Smooth muscle cell (in vitro differentiated cells): ENCODE measurements at regions not wholly inside any gene's neighbourhood (a gene's known extent, or its start where the extent isn't known, plus 50 kb on each side); places are given as distances from the start of the nearest gene placed in this dataset.

Experiments used
- DNase-seq: peaks from one replicate; lab custom pipeline; 2025; ENCODE audit not compliant: unreplicated experiment; lab: John Stamatoyannopoulos, UW
- H2AFZ ChIP-seq: fragments of 200-600 bp; sonication (generic); 2 replicates; pipeline ENCODE4 v1.6.0; 2016; ENCODE audit warnings: antibody characterized with exemption, low read depth, mild to moderate bottlenecking
- H3F3A ChIP-seq: fragments of 200-600 bp; sonication (generic); 2 replicates; pipeline ENCODE4 v1.6.0; 2017; ENCODE audit warnings: antibody characterized with exemption, low read depth
- H3K27ac ChIP-seq: fragments of 200-600 bp; sonication (generic); 2 replicates; pipeline ENCODE4 v1.5.1; 2016; ENCODE audit warnings: low read depth, mild to moderate bottlenecking
- H3K27me3 ChIP-seq: fragments of 200-600 bp; sonication (generic); 2 replicates; pipeline ENCODE4 v1.6.1; 2016; ENCODE audit warnings: low read depth, mild to moderate bottlenecking
- H3K36me3 ChIP-seq: fragments of 200-600 bp; sonication (generic); 2 replicates; pipeline ENCODE4 v1.5.1; 2016; ENCODE audit warnings: low read depth
- H3K4me1 ChIP-seq: fragments of 200-600 bp; sonication (generic); 2 replicates; pipeline ENCODE4 v1.5.1; 2016; ENCODE audit warnings: low read depth
- H3K4me2 ChIP-seq: fragments of 200-600 bp; sonication (generic); 2 replicates; pipeline ENCODE4 v1.6.0; 2016; ENCODE audit warnings: mild to moderate bottlenecking
- H3K4me3 ChIP-seq: fragments of 200-600 bp; sonication (generic); 2 replicates; pipeline ENCODE4 v1.5.1; 2016; ENCODE audit warnings: mild to moderate bottlenecking
- H3K79me2 ChIP-seq: fragments of 200-600 bp; sonication (generic); 2 replicates; pipeline ENCODE4 v1.6.0; 2016; ENCODE audit warnings: low read depth, mild to moderate bottlenecking
- H3K9ac ChIP-seq: fragments of 200-600 bp; sonication (generic); 2 replicates; pipeline ENCODE4 v1.6.0; 2016; ENCODE audit warnings: low read depth
- H3K9me3 ChIP-seq: fragments of 200-600 bp; sonication (generic); replicated peaks from 2 replicates; pipeline ENCODE4 v1.5.1; 2016; ENCODE audit warnings: low read depth
- H4K20me1 ChIP-seq: fragments of 200-600 bp; sonication (generic); 2 replicates; pipeline ENCODE4 v1.6.0; 2016; ENCODE audit warnings: low read depth
- WGBS: methylation state at CpG from one replicate; pipeline ENCODE4 v1.1.7; 2016; ENCODE audit warnings: low lambda C conversion rate; 5-methylcytosine and 5-hydroxymethylcytosine counted together
- TF ChIP-seq, protein P1 (sequence below): fragments of 200-600 bp; sonication (generic); IDR thresholded peaks from 2 replicates; pipeline ENCODE4 v1.5.1; 2017; ENCODE audit warnings: borderline replicate concordance, mild to moderate bottlenecking, antibody characterized with exemption; ENCODE audit not compliant: insufficient read depth, poor library complexity, severe bottlenecking

DNA sequence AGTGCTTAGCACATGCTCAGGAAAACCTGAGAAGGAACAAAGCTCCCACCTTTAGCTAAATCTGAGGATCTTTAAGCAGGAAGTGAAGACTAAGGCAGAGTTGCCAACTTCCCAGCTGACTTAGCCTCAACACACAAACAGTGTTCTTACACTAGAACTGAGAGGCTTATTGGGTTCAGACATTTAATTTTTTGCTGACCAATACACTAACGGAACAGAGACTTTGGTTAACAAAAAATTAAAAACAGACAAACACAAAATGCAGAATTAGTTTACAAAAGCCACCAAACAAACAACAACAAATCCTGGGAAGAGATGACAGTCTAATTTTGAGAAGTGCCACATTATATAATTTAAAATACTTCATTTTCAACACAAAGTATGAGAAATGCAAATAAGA lies 1123.7 kb upstream of the ATXN7L3B start:
- no peak for DNase-seq
- H3K9ac ChIP-seq, result no peak overlapping the region
- H3F3A ChIP-seq, result no peaks in the 10 kb centered on the region
- 0% methylated on average over 1 of the region's 1 CpG for WGBS
- H3K79me2 ChIP-seq, result no peaks in the 10 kb centered on the region
- H3K27ac ChIP-seq, result no peak overlapping the region
- H3K4me3 ChIP-seq, result no peak overlapping the region
- H2AFZ ChIP-seq, result no peak overlapping the region
- no peaks in the 10 kb centered on the region for H3K36me3 ChIP-seq
- no peak overlapping the region for H3K4me2 ChIP-seq
- no peaks in the 10 kb centered on the region for H3K27me3 ChIP-seq
- TF ChIP-seq, protein P1, sequence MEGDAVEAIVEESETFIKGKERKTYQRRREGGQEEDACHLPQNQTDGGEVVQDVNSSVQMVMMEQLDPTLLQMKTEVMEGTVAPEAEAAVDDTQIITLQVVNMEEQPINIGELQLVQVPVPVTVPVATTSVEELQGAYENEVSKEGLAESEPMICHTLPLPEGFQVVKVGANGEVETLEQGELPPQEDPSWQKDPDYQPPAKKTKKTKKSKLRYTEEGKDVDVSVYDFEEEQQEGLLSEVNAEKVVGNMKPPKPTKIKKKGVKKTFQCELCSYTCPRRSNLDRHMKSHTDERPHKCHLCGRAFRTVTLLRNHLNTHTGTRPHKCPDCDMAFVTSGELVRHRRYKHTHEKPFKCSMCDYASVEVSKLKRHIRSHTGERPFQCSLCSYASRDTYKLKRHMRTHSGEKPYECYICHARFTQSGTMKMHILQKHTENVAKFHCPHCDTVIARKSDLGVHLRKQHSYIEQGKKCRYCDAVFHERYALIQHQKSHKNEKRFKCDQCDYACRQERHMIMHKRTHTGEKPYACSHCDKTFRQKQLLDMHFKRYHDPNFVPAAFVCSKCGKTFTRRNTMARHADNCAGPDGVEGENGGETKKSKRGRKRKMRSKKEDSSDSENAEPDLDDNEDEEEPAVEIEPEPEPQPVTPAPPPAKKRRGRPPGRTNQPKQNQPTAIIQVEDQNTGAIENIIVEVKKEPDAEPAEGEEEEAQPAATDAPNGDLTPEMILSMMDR, result no peak
- no peaks in the 10 kb centered on the region for H3K4me1 ChIP-seq
- H3K9me3 ChIP-seq, result peaks cover 6% of the 10 kb centered on the region
- no peaks in the 10 kb centered on the region for H4K20me1 ChIP-seq

DNA sequence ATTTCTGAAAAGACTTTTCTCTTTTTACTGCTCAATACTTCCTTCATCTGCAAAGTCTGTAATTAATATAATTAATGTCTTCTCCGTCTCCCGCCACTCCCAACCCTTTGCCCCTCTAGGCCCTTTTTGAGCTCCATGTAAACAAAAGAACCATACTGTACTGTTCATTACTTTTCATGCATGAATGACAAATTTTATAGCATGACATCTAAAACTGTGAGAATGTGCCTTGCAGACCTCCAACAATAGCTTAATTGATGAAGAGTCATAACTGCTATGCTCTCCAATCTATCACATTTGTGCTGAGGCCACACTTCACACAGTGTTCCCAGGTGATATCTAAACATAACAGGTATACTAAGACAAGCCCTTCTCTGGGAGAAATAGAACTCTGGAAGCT lies 1122.7 kb upstream of the ATXN7L3B start:
- Histone ChIP-seq H3K9ac (no peak overlapping the region), H2AFZ (no peak overlapping the region), H3F3A (no peaks in the 10 kb centered on the region), H3K79me2 (no peaks in the 10 kb centered on the region), H3K9me3 (peaks cover 6% of the 10 kb centered on the region), H3K4me3 (no peak overlapping the region), H3K36me3 (no peaks in the 10 kb centered on the region), H3K4me1 (no peaks in the 10 kb centered on the region), H3K27me3 (no peaks in the 10 kb centered on the region), H3K27ac (no peak overlapping the region), H4K20me1 (no peaks in the 10 kb centered on the region), H3K4me2 (no peak overlapping the region)
- DNase-seq, result no peak
- TF ChIP-seq, protein P1, result no peak
- WGBS, result 91% methylated on average over 2 of the region's 2 CpGs

DNA sequence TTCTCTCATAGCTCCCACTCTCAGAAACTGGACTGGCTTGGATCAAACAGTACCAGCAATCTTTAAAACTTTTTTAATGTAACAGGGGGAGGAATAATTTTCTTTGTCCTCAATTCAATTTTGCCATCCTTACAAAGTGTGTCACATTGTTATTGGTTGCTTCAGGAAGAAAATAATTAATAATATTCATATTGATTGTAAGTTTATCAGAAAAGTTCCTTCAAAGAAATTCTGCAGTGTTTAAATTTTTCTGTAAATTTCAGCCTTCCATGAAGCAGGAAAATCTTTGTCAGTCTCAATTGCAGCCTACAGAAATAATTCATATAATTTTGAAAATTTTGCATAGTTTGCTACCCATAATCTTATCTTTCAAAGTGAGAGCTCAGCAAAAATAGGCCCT lies 1119.1 kb upstream of the ATXN7L3B start:
- Histone ChIP-seq H3K27me3 (no peaks in the 10 kb centered on the region), H3K4me2 (no peak overlapping the region), H3K9me3 (peaks cover 6% of the 10 kb centered on the region), H3K27ac (no peak overlapping the region), H3K9ac (no peak overlapping the region), H3K4me1 (no peaks in the 10 kb centered on the region), H2AFZ (no peak overlapping the region), H3K36me3 (no peaks in the 10 kb centered on the region), H3F3A (no peaks in the 10 kb centered on the region), H3K79me2 (no peaks in the 10 kb centered on the region), H4K20me1 (no peaks in the 10 kb centered on the region), H3K4me3 (no peak overlapping the region)
- TF ChIP-seq, protein P1, result no peak
- no peak for DNase-seq

DNA sequence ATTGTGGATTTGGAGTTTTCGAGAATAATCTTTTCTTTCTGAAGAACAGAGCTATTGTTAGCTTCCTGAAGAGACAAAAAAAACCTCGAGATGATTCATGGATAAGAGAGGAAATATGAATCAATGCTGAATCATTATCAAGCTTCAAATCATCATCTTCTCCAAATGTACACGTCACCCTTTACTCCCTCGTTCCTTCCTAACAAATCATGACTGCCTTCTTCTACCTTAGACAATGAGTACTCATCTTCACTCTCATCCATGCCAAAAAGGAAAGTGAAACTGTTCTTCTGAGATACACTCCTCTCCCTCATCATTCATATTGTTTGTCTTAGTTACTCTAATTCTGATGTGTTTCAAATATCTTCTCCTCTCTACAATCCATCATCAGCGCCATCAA lies 1115.8 kb upstream of the ATXN7L3B start:
- no peaks in the 10 kb centered on the region for H3K4me1 ChIP-seq
- no peaks in the 10 kb centered on the region for H3K79me2 ChIP-seq
- H3K9me3 ChIP-seq, result no peaks in the 10 kb centered on the region
- no peak overlapping the region for H3K27ac ChIP-seq
- DNase-seq, result no peak
- H3F3A ChIP-seq, result no peaks in the 10 kb centered on the region
- H2AFZ ChIP-seq, result no peak overlapping the region
- no peak overlapping the region for H3K4me2 ChIP-seq
- H3K9ac ChIP-seq, result no peak overlapping the region
- TF ChIP-seq, protein P1, result no peak
- H3K36me3 ChIP-seq, result no peaks in the 10 kb centered on the region
- 87% methylated on average over 5 of the region's 5 CpGs for WGBS
- H3K4me3 ChIP-seq, result no peak overlapping the region
- no peaks in the 10 kb centered on the region for H4K20me1 ChIP-seq
- no peaks in the 10 kb centered on the region for H3K27me3 ChIP-seq
